ENCODE measurements at regions not wholly inside any gene's neighbourhood (a gene's known extent, or its start where the extent isn't known, plus 50 kb on each side); places are given as distances from the start of the nearest gene placed in this dataset.

GRCh38 chr3:181317508-181317907 is 328.0 kb upstream of the DNAJC19 start:
- no peaks in the 10 kb centered on the region for H3K79me2 ChIP-seq (ENCODE audit: insufficient read depth, low read length)
- no peaks in the 10 kb centered on the region for H4K20me1 ChIP-seq (ENCODE audit: low read depth, low read length)
- no peak overlapping the region for H3K27ac ChIP-seq (ENCODE audit: low read depth, low read length)
- no peak overlapping the region for H3K4me3 ChIP-seq (ENCODE audit: insufficient read depth, low read length, poor library complexity, severe bottlenecking)
- no peak overlapping the region for H3K9ac ChIP-seq (ENCODE audit: low read length)
- no peak overlapping the region for H3K4me2 ChIP-seq (ENCODE audit: low read depth, low read length, poor library complexity, severe bottlenecking)
- no peaks in the 10 kb centered on the region for H3F3A ChIP-seq (ENCODE audit: insufficient read depth)
- no peaks in the 10 kb centered on the region for H3K36me3 ChIP-seq (ENCODE audit: low read length)
- no peaks in the 10 kb centered on the region for H3K9me2 ChIP-seq (replicated peaks; ENCODE audit: insufficient read depth, low read length)
- no peak for TF ChIP-seq EZH2phosphoT487 (conservative IDR thresholded peaks at IDR 0.05; ENCODE audit: low read length)
- no peak for TF ChIP-seq CTCF (IDR thresholded peaks at IDR 0.05; ENCODE audit: insufficient read depth, low read length, poor library complexity, severe bottlenecking)
- H3K9me3 ChIP-seq (ENCODE audit: insufficient read depth, low read length), result no peaks in the 10 kb centered on the region
- H3K27me3 ChIP-seq (ENCODE audit: low read length), result no peaks in the 10 kb centered on the region
- no peak overlapping the region for H2AFZ ChIP-seq (ENCODE audit: low read depth, low read length, severe bottlenecking)

GRCh38 chr3:181316482-181316881 is 326.9 kb upstream of the DNAJC19 start:
- no peaks in the 10 kb centered on the region for H3K9me3 ChIP-seq (ENCODE audit: insufficient read depth, low read length)
- H4K20me1 ChIP-seq (ENCODE audit: low read depth, low read length), result no peaks in the 10 kb centered on the region
- H3K27me3 ChIP-seq (ENCODE audit: low read length), result no peaks in the 10 kb centered on the region
- TF ChIP-seq CTCF (IDR thresholded peaks at IDR 0.05; ENCODE audit: insufficient read depth, low read length, poor library complexity, severe bottlenecking) (no peak), EZH2phosphoT487 (conservative IDR thresholded peaks at IDR 0.05; ENCODE audit: low read length) (no peak)
- no peak overlapping the region for H2AFZ ChIP-seq (ENCODE audit: low read depth, low read length, severe bottlenecking)
- no peaks in the 10 kb centered on the region for H3K36me3 ChIP-seq (ENCODE audit: low read length)
- H3K9ac ChIP-seq (ENCODE audit: low read length), result no peak overlapping the region
- H3K9me2 ChIP-seq (replicated peaks; ENCODE audit: insufficient read depth, low read length), result no peaks in the 10 kb centered on the region
- H3F3A ChIP-seq (ENCODE audit: insufficient read depth), result no peaks in the 10 kb centered on the region
- no peak overlapping the region for H3K4me3 ChIP-seq (ENCODE audit: insufficient read depth, low read length, poor library complexity, severe bottlenecking)
- no peaks in the 10 kb centered on the region for H3K79me2 ChIP-seq (ENCODE audit: insufficient read depth, low read length)
- H3K27ac ChIP-seq (ENCODE audit: low read depth, low read length), result no peak overlapping the region
- no peak overlapping the region for H3K4me2 ChIP-seq (ENCODE audit: low read depth, low read length, poor library complexity, severe bottlenecking)

- Histone ChIP-seq H3K27ac (ENCODE audit: low read depth, low read length) (no peak overlapping the region), H3K9me2 (replicated peaks; ENCODE audit: insufficient read depth, low read length) (no peaks in the 10 kb centered on the region), H3K36me3 (ENCODE audit: low read length) (no peaks in the 10 kb centered on the region), H3K79me2 (ENCODE audit: insufficient read depth, low read length) (no peaks in the 10 kb centered on the region), H2AFZ (ENCODE audit: low read depth, low read length, severe bottlenecking) (no peak overlapping the region), H4K20me1 (ENCODE audit: low read depth, low read length) (no peaks in the 10 kb centered on the region), H3K27me3 (ENCODE audit: low read length) (no peaks in the 10 kb centered on the region), H3K9ac (ENCODE audit: low read length) (no peak overlapping the region), H3K4me2 (ENCODE audit: low read depth, low read length, poor library complexity, severe bottlenecking) (no peak overlapping the region), H3F3A (ENCODE audit: insufficient read depth) (no peaks in the 10 kb centered on the region), H3K9me3 (ENCODE audit: insufficient read depth, low read length) (no peaks in the 10 kb centered on the region), H3K4me3 (ENCODE audit: insufficient read depth, low read length, poor library complexity, severe bottlenecking) (no peak overlapping the region)
- TF ChIP-seq EZH2phosphoT487 (conservative IDR thresholded peaks at IDR 0.05; ENCODE audit: low read length) (no peak), CTCF (IDR thresholded peaks at IDR 0.05; ENCODE audit: insufficient read depth, low read length, poor library complexity, severe bottlenecking) (no peak)
Observed at GRCh38 chr3:181313335-181313734, 323.8 kb upstream of the DNAJC19 start.

Measured in SU-DHL-6 (cell line).